Panc1 (cell line): ENCODE measurements at regions not wholly inside any gene's neighbourhood (a gene's known extent, or its start where the extent isn't known, plus 50 kb on each side); places are given as distances from the start of the nearest gene placed in this dataset.

Experiments used
- ATAC-seq: fragments of 200-7000 bp; cut with Tn5 transposase; 2 replicates; pipeline ENCODE4 v1.9.1; 2020; ENCODE audit warnings: mild to moderate bottlenecking, moderate library complexity
- BruUV-seq: library from RNA; stranded (reverse); fragments of 400-500 nt; replicated peaks from 2 replicates; lab custom pipeline; 2021; lab: Mats Ljungman, UMichigan
- CTCF ChIA-PET: fragments of 300-600 bp; sonication (Branson Sonifier 250); formaldehyde crosslinking; loops from one replicate; lab custom pipeline; 2022; ENCODE audit warnings: antibody characterized with exemption; lab: Charles Lee
- POLR2A ChIA-PET: fragments of 300-600 bp; sonication (Branson Sonifier 250); formaldehyde crosslinking; loops from one replicate; lab custom pipeline; 2022; ENCODE audit warnings: antibody characterized with exemption; lab: Charles Lee
- DNase-seq: peaks from one replicate; pipeline ENCODE4 v3.0.0-alpha.2; 2010; ENCODE audit warnings: low read depth, low spot score
- H3K27ac ChIP-seq: 2 replicates; pipeline ENCODE4 v1.5.1; 2011; ENCODE audit warnings: mild to moderate bottlenecking, low read length, inconsistent platforms
- H3K27me3 ChIP-seq: fragments of 200-500 bp; sonication (Bioruptor generic); 2 replicates; pipeline ENCODE4 v1.6.0; 2014; ENCODE audit warnings: low read length, inconsistent platforms; ENCODE audit not compliant: control insufficient read depth, insufficient read depth
- H3K36me3 ChIP-seq: fragments of 200-500 bp; sonication (Bioruptor generic); 2 replicates; pipeline ENCODE4 v1.5.1; 2014; ENCODE audit warnings: inconsistent platforms, mild to moderate bottlenecking, low read length, moderate library complexity; ENCODE audit not compliant: control insufficient read depth, insufficient read depth
- H3K4me1 ChIP-seq: 2 replicates; pipeline ENCODE4 v1.5.1; 2011; ENCODE audit warnings: inconsistent platforms, mild to moderate bottlenecking, low read length, moderate library complexity; ENCODE audit not compliant: control insufficient read depth, insufficient read depth
- H3K4me3 ChIP-seq, 2 experiments: 2 replicates each; pipeline ENCODE4 v1.5.1; 2011 to 2012; ENCODE audit warnings: low read depth in 2 of 2, low read length in 2 of 2, mild to moderate bottlenecking in 2 of 2, inconsistent platforms in 1 of 2, moderate library complexity in 1 of 2
- H3K9me3 ChIP-seq: fragments of 200-500 bp; sonication (Bioruptor generic); 2 replicates; pipeline ENCODE4 v1.5.1; 2014; ENCODE audit warnings: low read depth, mild to moderate bottlenecking, inconsistent platforms, low read length, moderate library complexity; ENCODE audit not compliant: control insufficient read depth, insufficient read depth
- CTCF ChIP-seq: fragments of 450-650 bp; IDR thresholded peaks from 2 replicates; pipeline ENCODE4 v1.5.1; 2017; ENCODE audit warnings: mild to moderate bottlenecking
- POLR2AphosphoS5 ChIP-seq: IDR thresholded peaks from 2 replicates; pipeline ENCODE4 v1.6.1; 2012; ENCODE audit warnings: mild to moderate bottlenecking, low read depth, low read length, moderate library complexity
- REST ChIP-seq, 2 experiments: IDR thresholded peaks; 2 replicates each; pipeline ENCODE4 v1.6.1; 2011 to 2012; ENCODE audit warnings: low read depth in 2 of 2, control low read depth in 1 of 2, low read length in 1 of 2, mild to moderate bottlenecking in 1 of 2, moderate library complexity in 1 of 2; ENCODE audit not compliant: insufficient read depth in 1 of 2
- SIN3A ChIP-seq: IDR thresholded peaks from 2 replicates; pipeline ENCODE4 v1.6.1; 2012; ENCODE audit warnings: low read depth, mild to moderate bottlenecking, low read length, moderate library complexity, borderline replicate concordance; ENCODE audit not compliant: insufficient read depth
- TCF7L2 ChIP-seq: IDR thresholded peaks from 2 replicates; pipeline ENCODE4 v1.6.1; 2011; ENCODE audit warnings: mild to moderate bottlenecking, low read depth, low read length, inconsistent platforms
- in situ Hi-C: cut with HindIII; loops from 2 replicates; pipeline ENCODE4 v1.10.0; 2016; ENCODE audit warnings: low sequenced_read_pairs, low pct_unique_long_range_greater_than_20kb
- intact Hi-C: fragments of 100-400 bp; cut with micrococcal nuclease; formaldehyde crosslinking; loops from one replicate; pipeline ENCODE4 v1.10.0; 2022; ENCODE audit not compliant: unreplicated experiment

GRCh38 chr3:99498550-99499234, 139.7 kb upstream of the COL8A1 start:
- no peak overlapping the region for H3K27ac ChIP-seq
- in situ Hi-C loops, result no loop called here
- no peak for TF ChIP-seq REST (IDR thresholded peaks at IDR 0.05; ENCODE audit: insufficient read depth in 1 of 2, low read depth in 2 of 2, low read length in 1 of 2)
- no peak for TF ChIP-seq TCF7L2
- no peak for TF ChIP-seq SIN3A
- no peak for TF ChIP-seq CTCF
- no peak for TF ChIP-seq POLR2AphosphoS5
- BruUV-seq, result no TSS peak
- POLR2A ChIA-PET, result no interaction called here
- no peaks in the 10 kb centered on the region for H3K4me1 ChIP-seq
- CTCF ChIA-PET, result interaction anchor here (0.7 kb wide), 2 partner anchors 21 to 756 kb away, joined by 3 to 6 read pairs; no protein-coding TSS in a partner anchor
- no peaks in the 10 kb centered on the region for H3K9me3 ChIP-seq
- intact Hi-C loops, result loop anchor here (1.0 to 2.0 kb wide), 2 partner anchors 188 to 255 kb away; no protein-coding TSS in a partner anchor
- no peak overlapping the region for H3K4me3 ChIP-seq
- ATAC-seq (peak; percentile 53; the same call in 1 of the 2 replicates), DNase-seq (no peak)
- H3K36me3 ChIP-seq, result no peaks in the 10 kb centered on the region
- H3K27me3 ChIP-seq, result no peaks in the 10 kb centered on the region

GRCh38 chr3:99487894-99488293, 150.5 kb upstream of the COL8A1 start:
- TF ChIP-seq TCF7L2 (no peak), CTCF (no peak), POLR2AphosphoS5 (no peak), REST (IDR thresholded peaks at IDR 0.05; ENCODE audit: insufficient read depth in 1 of 2, low read depth in 2 of 2, low read length in 1 of 2) (no peak), SIN3A (no peak)
- POLR2A ChIA-PET, result no interaction called here

More at GRCh38 chr3:99487894-99488293, 150.5 kb upstream of the COL8A1 start:
- no peaks in the 10 kb centered on the region for H3K27me3 ChIP-seq
- peaks cover 7% of the 10 kb centered on the region; the same call in 1 of the 2 replicates for H3K9me3 ChIP-seq
- no peaks in the 10 kb centered on the region for H3K36me3 ChIP-seq
- in situ Hi-C loops (no loop called here), intact Hi-C loops (no loop called here)
- BruUV-seq, result no TSS peak
- ATAC-seq, result no peak
- CTCF ChIA-PET, result no interaction called here
- no peak overlapping the region for H3K4me3 ChIP-seq
- no peak for DNase-seq
- no peaks in the 10 kb centered on the region for H3K4me1 ChIP-seq
- no peak overlapping the region for H3K27ac ChIP-seq
